IMR-90 (cell line): ENCODE measurements at regions not wholly inside any gene's neighbourhood (a gene's known extent, or its start where the extent isn't known, plus 50 kb on each side); places are given as distances from the start of the nearest gene placed in this dataset.

ENCODE experiments used
- ATAC-seq: fragments of 200-7000 bp; cut with Tn5 transposase; 2 replicates; pipeline ENCODE4 v1.9.1; 2020; ENCODE audit warnings: low read depth, mild to moderate bottlenecking, moderate library complexity
- BruUV-seq: library from RNA; stranded (reverse); fragments of 400-500 nt; replicated peaks from 2 replicates; lab custom pipeline; 2021; lab: Mats Ljungman, UMichigan
- CTCF ChIA-PET: fragments of 300-600 bp; formaldehyde crosslinking; extraction: SDS; loops from one replicate; lab custom pipeline; 2021; ENCODE audit warnings: antibody characterized with exemption; lab: Yijun Ruan, JAX
- POLR2A ChIA-PET: fragments of 300-600 bp; sonication (Branson Sonifier 250); formaldehyde crosslinking; loops from one replicate; lab custom pipeline; 2022; ENCODE audit warnings: antibody characterized with exemption; ENCODE audit not compliant: unreplicated experiment; lab: Charles Lee
- DNase-seq: peaks from one replicate; pipeline ENCODE4 v3.0.0; 2013
- H2AFZ ChIP-seq: replicated peaks from 2 replicates; pipeline ENCODE3; 2013; ENCODE audit warnings: low read length, mild to moderate bottlenecking; ENCODE audit not compliant: poor library complexity
- H2AK5ac ChIP-seq: 2 replicates; pipeline ENCODE4 v1.6.1; 2013; ENCODE audit warnings: low read depth, low read length, inconsistent platforms
- H2AK9ac ChIP-seq: replicated peaks from 2 replicates; pipeline ENCODE3; 2013; ENCODE audit warnings: mild to moderate bottlenecking, low read depth, low read length, moderate library complexity; ENCODE audit not compliant: poor library complexity
- H2BK120ac ChIP-seq: 2 replicates; pipeline ENCODE4 v1.6.1; 2013; ENCODE audit warnings: low read depth, low read length, inconsistent platforms
- H2BK15ac ChIP-seq: 3 replicates; pipeline ENCODE4 v1.6.1; 2013; ENCODE audit warnings: low read depth, low read length, inconsistent platforms
- H2BK20ac ChIP-seq: 2 replicates; pipeline ENCODE4 v1.6.1; 2013; ENCODE audit warnings: low read depth, mild to moderate bottlenecking, inconsistent platforms, low read length, moderate library complexity
- H2BK5ac ChIP-seq: 2 replicates; pipeline ENCODE4 v1.6.1; 2013; ENCODE audit warnings: mild to moderate bottlenecking, low read depth, low read length, inconsistent platforms; ENCODE audit not compliant: poor library complexity, severe bottlenecking
- H3K14ac ChIP-seq: replicated peaks from 2 replicates; pipeline ENCODE4 v1.6.1; 2013; ENCODE audit warnings: low read depth, low read length, inconsistent platforms
- H3K18ac ChIP-seq: 2 replicates; pipeline ENCODE4 v1.6.1; 2013; ENCODE audit warnings: low read depth, low read length, control low read depth
- H3K23ac ChIP-seq: 2 replicates; pipeline ENCODE4 v1.6.1; 2013; ENCODE audit warnings: low read depth, low read length, inconsistent platforms
- H3K27ac ChIP-seq: 2 replicates; pipeline ENCODE4 v1.5.1; 2013; ENCODE audit warnings: mild to moderate bottlenecking, control low read depth, low read length; ENCODE audit not compliant: insufficient read depth
- H3K27me3 ChIP-seq: 2 replicates; pipeline ENCODE4 v1.6.1; 2013; ENCODE audit warnings: low read length; ENCODE audit not compliant: control insufficient read depth, insufficient read depth
- H3K36me3 ChIP-seq: 2 replicates; pipeline ENCODE4 v1.6.1; 2013; ENCODE audit warnings: low read length, mixed read lengths; ENCODE audit not compliant: control insufficient read depth, insufficient read depth
- H3K4ac ChIP-seq: 2 replicates; pipeline ENCODE4 v1.6.1; 2013; ENCODE audit warnings: low read depth, low read length, inconsistent platforms
- H3K4me1 ChIP-seq: 2 replicates; pipeline ENCODE4 v1.6.1; 2013; ENCODE audit warnings: low read length, mixed read lengths; ENCODE audit not compliant: control insufficient read depth, insufficient read depth
- H3K4me2 ChIP-seq: 2 replicates; pipeline ENCODE4 v1.6.1; 2013; ENCODE audit warnings: low read depth, mild to moderate bottlenecking, control low read depth, low read length, moderate library complexity
- H3K4me3 ChIP-seq: 2 replicates; pipeline ENCODE4 v1.5.1; 2013; ENCODE audit warnings: low read depth, mild to moderate bottlenecking, control low read depth, low read length, moderate library complexity; ENCODE audit not compliant: insufficient read depth
- H3K56ac ChIP-seq: 2 replicates; pipeline ENCODE4 v1.6.1; 2013; ENCODE audit warnings: low read length, inconsistent platforms; ENCODE audit not compliant: insufficient read depth; ENCODE audit errors: extremely low read depth
- H3K79me1 ChIP-seq, 2 experiments: 2 replicates each; pipeline ENCODE4 v1.6.1; 2013; ENCODE audit warnings: low read length in 2 of 2, inconsistent platforms in 1 of 2, low read depth in 1 of 2
- H3K9ac ChIP-seq: 2 replicates; pipeline ENCODE4 v1.6.1; 2013; ENCODE audit warnings: low read depth, low read length, control low read depth
- H3K9me1 ChIP-seq: 2 replicates; pipeline ENCODE4 v1.6.1; 2013; ENCODE audit warnings: low read length, inconsistent platforms; ENCODE audit not compliant: insufficient read depth
- H3K9me3 ChIP-seq: 2 replicates; pipeline ENCODE4 v1.6.1; 2013; ENCODE audit warnings: low read length; ENCODE audit not compliant: control insufficient read depth, insufficient read depth
- H4K20me1 ChIP-seq: 2 replicates; pipeline ENCODE4 v1.6.1; 2013; ENCODE audit warnings: low read length, inconsistent platforms; ENCODE audit not compliant: insufficient read depth
- H4K5ac ChIP-seq: 2 replicates; pipeline ENCODE4 v1.6.1; 2013; ENCODE audit warnings: mild to moderate bottlenecking, low read depth, low read length, control low read depth
- H4K8ac ChIP-seq, 2 experiments: 2 replicates each; pipeline ENCODE4 v1.6.1; 2013; ENCODE audit warnings: low read depth in 2 of 2, low read length in 2 of 2, control low read depth in 1 of 2, inconsistent platforms in 1 of 2
- H4K91ac ChIP-seq: 2 replicates; pipeline ENCODE4 v1.6.1; 2013; ENCODE audit warnings: low read depth, low read length, inconsistent platforms; ENCODE audit not compliant: insufficient read depth
- BHLHE40 ChIP-seq: fragments of 150-350 bp; IDR thresholded peaks from 2 replicates; pipeline ENCODE4 v1.6.1; 2016; ENCODE audit warnings: mild to moderate bottlenecking, low read depth, low read length
- CEBPB ChIP-seq: IDR thresholded peaks from 2 replicates; pipeline ENCODE4 v1.6.1; 2012; ENCODE audit warnings: low read depth, low read length, improper control_type of control experiment
- CHD1 ChIP-seq: IDR thresholded peaks from 2 replicates; pipeline ENCODE4 v1.6.1; 2012; ENCODE audit warnings: low read depth, low read length, improper control_type of control experiment
- MAZ ChIP-seq: IDR thresholded peaks from 2 replicates; pipeline ENCODE4 v1.6.1; 2012; ENCODE audit warnings: low read depth, mild to moderate bottlenecking, low read length, improper control_type of control experiment, moderate library complexity, borderline replicate concordance
- MXI1 ChIP-seq: IDR thresholded peaks from 2 replicates; pipeline ENCODE4 v1.6.1; 2012; ENCODE audit warnings: low read depth, mild to moderate bottlenecking, low read length, moderate library complexity, borderline replicate concordance
- POLR2A ChIP-seq: IDR thresholded peaks from 2 replicates; pipeline ENCODE4 v1.6.1; 2012; ENCODE audit warnings: mild to moderate bottlenecking, low read depth, low read length
- RAD21 ChIP-seq: IDR thresholded peaks from 2 replicates; pipeline ENCODE4 v1.6.1; 2012; ENCODE audit warnings: low read length, improper control_type of control experiment
- RCOR1 ChIP-seq: IDR thresholded peaks from 2 replicates; pipeline ENCODE4 v1.6.1; 2012; ENCODE audit warnings: mild to moderate bottlenecking, low read length, improper control_type of control experiment; ENCODE audit not compliant: insufficient replicate concordance
- RFX5 ChIP-seq: IDR thresholded peaks from 2 replicates; pipeline ENCODE4 v1.8.0; 2012; ENCODE audit warnings: low read depth, mild to moderate bottlenecking, low read length, moderate library complexity
- SMC3 ChIP-seq: fragments of 150-350 bp; IDR thresholded peaks from 2 replicates; pipeline ENCODE4 v1.6.1; 2016; ENCODE audit warnings: low read depth, mild to moderate bottlenecking, antibody characterized with exemption, low read length, moderate library complexity
- WGBS, 2 experiments: methylation state at CpG; one replicate each; pipeline versions ENCODE4 v1.1.5 to v1.1.7; 2013; ENCODE audit warnings: missing lambda C conversion rate in 2 of 2; ENCODE audit not compliant: insufficient read length in 1 of 2; ENCODE audit errors: extremely low coverage in 2 of 2; 5-methylcytosine and 5-hydroxymethylcytosine counted together
- dilution Hi-C: fragments of 300-500 bp; cut with HindIII; formaldehyde crosslinking; loops from one replicate; pipeline ENCODE4 v1.14.3; 2018; ENCODE audit warnings: low sequenced_read_pairs; ENCODE audit not compliant: unreplicated experiment
- in situ Hi-C: fragments of 300-500 bp; cut with MboI; formaldehyde crosslinking; loops from 3 replicates; pipeline ENCODE4 v1.14.3; 2019; ENCODE audit warnings: low sequenced_read_pairs, inconsistent platforms, mixed read lengths
- intact Hi-C: fragments of 100-400 bp; cut with micrococcal nuclease; formaldehyde crosslinking; loops from 2 replicates; pipeline ENCODE4 v1.10.0; 2022
- TF ChIP-seq, protein P1 (sequence below): conservative IDR thresholded peaks from 2 replicates; pipeline ENCODE4 v1.5.1; 2012; ENCODE audit warnings: mild to moderate bottlenecking, low read depth, low read length, improper control_type of control experiment

DNA sequence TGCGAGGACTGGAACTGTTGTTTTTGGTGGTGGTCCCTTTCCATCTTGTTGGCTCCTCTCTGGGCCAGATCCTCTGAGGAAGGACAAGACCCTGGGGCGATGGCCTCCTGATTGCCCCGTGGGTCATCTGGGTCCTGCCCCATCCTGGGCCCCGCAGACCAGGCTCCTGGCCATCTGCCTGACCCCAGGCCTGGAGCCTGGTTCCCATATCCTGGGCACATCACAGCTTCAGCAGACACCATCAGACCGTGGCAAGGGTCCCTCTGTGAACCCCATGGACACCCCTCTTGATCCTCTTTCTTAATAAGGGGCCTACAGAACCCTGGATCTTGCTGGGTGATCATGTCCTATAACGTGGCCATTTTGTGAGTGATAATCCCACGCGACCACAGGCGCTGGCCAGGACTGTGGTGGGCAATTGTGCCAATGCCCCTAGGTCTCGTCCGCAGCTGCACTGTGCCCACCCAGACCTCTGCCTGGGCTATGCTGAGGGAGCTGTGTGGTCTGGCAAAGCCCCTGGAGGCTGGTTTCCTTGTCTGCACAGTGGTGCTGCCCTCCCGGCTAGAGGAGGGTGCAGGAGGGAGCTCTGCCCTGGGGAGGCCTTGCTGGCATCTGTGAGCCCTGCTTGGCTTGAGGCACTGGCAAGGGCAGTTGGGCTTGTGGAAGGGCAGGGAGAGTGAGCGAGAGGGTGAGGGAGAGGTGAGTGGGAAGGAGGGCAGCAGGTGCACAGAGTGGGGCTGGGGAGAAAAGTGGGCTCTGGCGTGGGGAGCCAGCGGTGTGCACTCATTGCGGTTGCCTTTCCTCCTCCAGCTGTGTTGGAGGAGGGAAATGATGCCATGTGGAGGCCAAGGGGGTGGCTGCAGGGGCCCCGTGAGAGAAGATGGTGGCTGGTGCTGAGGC, 53.1 kb upstream of the PRR23E start:
- dilution Hi-C loops: no loop called here
- CTCF ChIA-PET: no interaction called here
- 60% methylated on average over 6 of the region's 17 CpGs; no CpG with 5 or more reads in 1 of the 2 experiments for WGBS, 2 experiments

More for the DNA sequence above, 53.1 kb upstream of the PRR23E start:
- H2AK9ac ChIP-seq: no peak overlapping the region
- POLR2A ChIA-PET: no interaction called here
- H2AFZ ChIP-seq: no peak overlapping the region
- no peaks in the 10 kb centered on the region; the same call in 1 of the 2 replicates for H3K4me1 ChIP-seq
- TF ChIP-seq RAD21 (no peak), MXI1 (no peak), RCOR1 (no peak), BHLHE40 (no peak), MAZ (no peak), CHD1 (no peak), SMC3 (no peak), CEBPB (no peak), POLR2A (no peak), RFX5 (no peak)
- TF ChIP-seq, protein P1, sequence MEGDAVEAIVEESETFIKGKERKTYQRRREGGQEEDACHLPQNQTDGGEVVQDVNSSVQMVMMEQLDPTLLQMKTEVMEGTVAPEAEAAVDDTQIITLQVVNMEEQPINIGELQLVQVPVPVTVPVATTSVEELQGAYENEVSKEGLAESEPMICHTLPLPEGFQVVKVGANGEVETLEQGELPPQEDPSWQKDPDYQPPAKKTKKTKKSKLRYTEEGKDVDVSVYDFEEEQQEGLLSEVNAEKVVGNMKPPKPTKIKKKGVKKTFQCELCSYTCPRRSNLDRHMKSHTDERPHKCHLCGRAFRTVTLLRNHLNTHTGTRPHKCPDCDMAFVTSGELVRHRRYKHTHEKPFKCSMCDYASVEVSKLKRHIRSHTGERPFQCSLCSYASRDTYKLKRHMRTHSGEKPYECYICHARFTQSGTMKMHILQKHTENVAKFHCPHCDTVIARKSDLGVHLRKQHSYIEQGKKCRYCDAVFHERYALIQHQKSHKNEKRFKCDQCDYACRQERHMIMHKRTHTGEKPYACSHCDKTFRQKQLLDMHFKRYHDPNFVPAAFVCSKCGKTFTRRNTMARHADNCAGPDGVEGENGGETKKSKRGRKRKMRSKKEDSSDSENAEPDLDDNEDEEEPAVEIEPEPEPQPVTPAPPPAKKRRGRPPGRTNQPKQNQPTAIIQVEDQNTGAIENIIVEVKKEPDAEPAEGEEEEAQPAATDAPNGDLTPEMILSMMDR: no peak
- H3K36me3 ChIP-seq: no peaks in the 10 kb centered on the region
- H3K9ac ChIP-seq: no peak overlapping the region
- peaks cover 43% of the 10 kb centered on the region for H3K27me3 ChIP-seq
- no peak overlapping the region for H3K56ac ChIP-seq
- H3K27ac ChIP-seq: no peak overlapping the region
- H3K4ac ChIP-seq: no peak overlapping the region
- no peak overlapping the region for H3K4me3 ChIP-seq
- in situ Hi-C loops: no loop called here
- no peak overlapping the region for H2BK20ac ChIP-seq
- no peaks in the 10 kb centered on the region for H3K79me1 ChIP-seq
- no peak overlapping the region for H2AK5ac ChIP-seq
- H4K8ac ChIP-seq: no peak overlapping the region
- no peak overlapping the region for H3K23ac ChIP-seq
- H4K91ac ChIP-seq: no peak overlapping the region
- no peaks in the 10 kb centered on the region for H3K9me1 ChIP-seq
- BruUV-seq: no TSS peak
- DNase-seq (no peak), ATAC-seq (no peak)
- H3K14ac ChIP-seq: no peak overlapping the region
- H2BK120ac ChIP-seq: no peak overlapping the region
- no peak overlapping the region for H3K4me2 ChIP-seq
- intact Hi-C loops: no loop called here
- H2BK15ac ChIP-seq: no peak overlapping the region
- no peak overlapping the region for H4K5ac ChIP-seq
- H4K20me1 ChIP-seq: no peaks in the 10 kb centered on the region
- H3K9me3 ChIP-seq: 0 out of 2 replicates have a peak, but pooled peaks cover 3% of the 10 kb centered on the region
- H3K18ac ChIP-seq: no peak overlapping the region
- H2BK5ac ChIP-seq: no peak overlapping the region
